ENCODE measurements at regions not wholly inside any gene's neighbourhood (a gene's known extent, or its start where the extent isn't known, plus 50 kb on each side); places are given as distances from the start of the nearest gene placed in this dataset.
A peak's percentile ranks its signal among the peaks of the same experiment; 100 is the strongest.
"Not testable (repeated sequence)": the region's sequence is repeated elsewhere in the genome, so short reads cannot be mapped to it uniquely, and the experiment has no call there.

GRCh38 chrX:117843749-117844148, 272.9 kb downstream of the KLHL13 start:
- no peak for DNase-seq (ENCODE audit: low read depth)
- in situ Hi-C loops (cut with HindIII; ENCODE audit: low pct_unique_long_range_greater_than_20kb, low sequenced_read_pairs), result no loop called here

GRCh38 chrX:117840645-117841044, 276.0 kb downstream of the KLHL13 start:
- in situ Hi-C loops (cut with HindIII; ENCODE audit: low pct_unique_long_range_greater_than_20kb, low sequenced_read_pairs), result no loop called here
- peak; percentile 79 for DNase-seq (ENCODE audit: low read depth)

- DNase-seq (ENCODE audit: low read depth), result no peak
- in situ Hi-C loops (cut with HindIII; ENCODE audit: low pct_unique_long_range_greater_than_20kb, low sequenced_read_pairs), result no loop called here
Measured at GRCh38 chrX:117839544-117839943, 277.1 kb downstream of the KLHL13 start.

- no peak for DNase-seq (ENCODE audit: low read depth)
- in situ Hi-C loops (cut with HindIII; ENCODE audit: low pct_unique_long_range_greater_than_20kb, low sequenced_read_pairs), result no loop called here
Measured at GRCh38 chrX:117838581-117839331, 277.9 kb downstream of the KLHL13 start.

- DNase-seq (ENCODE audit: low read depth), result no peak
- in situ Hi-C loops (cut with HindIII; ENCODE audit: low pct_unique_long_range_greater_than_20kb, low sequenced_read_pairs), result no loop called here
Measured at GRCh38 chrX:117835034-117835433, 281.6 kb downstream of the KLHL13 start.

- DNase-seq (ENCODE audit: low read depth), result no peak
- in situ Hi-C loops (cut with HindIII; ENCODE audit: low pct_unique_long_range_greater_than_20kb, low sequenced_read_pairs), result no loop called here
Measured at GRCh38 chrX:117834076-117834475, 282.5 kb downstream of the KLHL13 start.

GRCh38 chrX:117821472-117821871, 295.1 kb downstream of the KLHL13 start:
- DNase-seq (ENCODE audit: low read depth); in situ Hi-C loops (cut with HindIII; ENCODE audit: low pct_unique_long_range_greater_than_20kb, low sequenced_read_pairs): not testable (repeated sequence)

- in situ Hi-C loops (cut with HindIII; ENCODE audit: low pct_unique_long_range_greater_than_20kb, low sequenced_read_pairs), result no loop called here
- no peak for DNase-seq (ENCODE audit: low read depth)
Measured at GRCh38 chrX:117808426-117808825, 308.2 kb downstream of the KLHL13 start.

- in situ Hi-C loops (cut with HindIII; ENCODE audit: low pct_unique_long_range_greater_than_20kb, low sequenced_read_pairs), result no loop called here
- DNase-seq (ENCODE audit: low read depth), result no peak
Measured at GRCh38 chrX:117803463-117803862, 313.1 kb downstream of the KLHL13 start.

GRCh38 chrX:117788339-117788738, 328.3 kb downstream of the KLHL13 start:
- in situ Hi-C loops (cut with HindIII; ENCODE audit: low pct_unique_long_range_greater_than_20kb, low sequenced_read_pairs), result no loop called here
- DNase-seq (ENCODE audit: low read depth), result no peak

- in situ Hi-C loops (cut with HindIII; ENCODE audit: low pct_unique_long_range_greater_than_20kb, low sequenced_read_pairs), result no loop called here
- DNase-seq (ENCODE audit: low read depth), result no peak
Measured at GRCh38 chrX:117771384-117771783, 345.2 kb downstream of the KLHL13 start.

GRCh38 chrX:117768861-117769604, 347.6 kb downstream of the KLHL13 start:
- in situ Hi-C loops (cut with HindIII; ENCODE audit: low pct_unique_long_range_greater_than_20kb, low sequenced_read_pairs), result no loop called here
- no peak for DNase-seq (ENCODE audit: low read depth)

- in situ Hi-C loops (cut with HindIII; ENCODE audit: low pct_unique_long_range_greater_than_20kb, low sequenced_read_pairs), result no loop called here
- no peak for DNase-seq (ENCODE audit: low read depth)
Measured at GRCh38 chrX:117765211-117765610, 351.4 kb downstream of the KLHL13 start.

GRCh38 chrX:117752745-117753144, 363.9 kb downstream of the KLHL13 start:
- in situ Hi-C loops (cut with HindIII; ENCODE audit: low pct_unique_long_range_greater_than_20kb, low sequenced_read_pairs), result no loop called here
- DNase-seq (ENCODE audit: low read depth), result no peak

- no peak for DNase-seq (ENCODE audit: low read depth)
- in situ Hi-C loops (cut with HindIII; ENCODE audit: low pct_unique_long_range_greater_than_20kb, low sequenced_read_pairs), result no loop called here
Measured at GRCh38 chrX:117751155-117751554, 365.5 kb downstream of the KLHL13 start.

GRCh38 chrX:117744958-117745357, 371.7 kb downstream of the KLHL13 start:
- DNase-seq (ENCODE audit: low read depth), result no peak
- in situ Hi-C loops (cut with HindIII; ENCODE audit: low pct_unique_long_range_greater_than_20kb, low sequenced_read_pairs), result no loop called here

- in situ Hi-C loops (cut with HindIII; ENCODE audit: low pct_unique_long_range_greater_than_20kb, low sequenced_read_pairs), result no loop called here
Measured at GRCh38 chrX:117743469-117744251, 372.9 kb downstream of the KLHL13 start.

GRCh38 chrX:117713411-117713810, 403.2 kb downstream of the KLHL13 start:
- peak; percentile 83 for DNase-seq (ENCODE audit: low read depth)
- in situ Hi-C loops (cut with HindIII; ENCODE audit: low pct_unique_long_range_greater_than_20kb, low sequenced_read_pairs), result no loop called here

More at GRCh38 chrX:117743469-117744251, 372.9 kb downstream of the KLHL13 start:
- DNase-seq (ENCODE audit: low read depth), result peak; percentile 18

GRCh38 chrX:117711782-117712181, 404.8 kb downstream of the KLHL13 start:
- no peak for DNase-seq (ENCODE audit: low read depth)
- in situ Hi-C loops (cut with HindIII; ENCODE audit: low pct_unique_long_range_greater_than_20kb, low sequenced_read_pairs), result no loop called here
